Adrenal gland (tissue), 9 donors: ENCODE measurements at regions not wholly inside any gene's neighbourhood (a gene's known extent, or its start where the extent isn't known, plus 50 kb on each side); places are given as distances from the start of the nearest gene placed in this dataset.

ENCODE experiments used
- DNase-seq, 7 donors: peaks; one replicate each; pipeline ENCODE4 v3.0.0-alpha.2; 2019 to 2020
- H3K27ac ChIP-seq, 5 donors: fragments of 200-600 bp; sonication (generic) in 4 of 5; 1 replicate in 3 of 5; 2 replicates in 2 of 5; pipeline versions ENCODE4 v1.5.1 to v1.8.0; 2016 to 2020; ENCODE audit warnings: mild to moderate bottlenecking in 1 of 5
- H3K27me3 ChIP-seq: fragments of 200-600 bp; 2 replicates; pipeline ENCODE4 v1.8.0; 2021
- H3K36me3 ChIP-seq, 2 donors: fragments of 200-600 bp; replicated peaks in 1 of 2; 1 replicate in 1 of 2; 2 replicates in 1 of 2; pipeline versions ENCODE4 v1.5.1 to v1.8.0; 2018 to 2022
- H3K4me1 ChIP-seq, 2 donors: fragments of 200-600 bp; replicated peaks in 1 of 2; 1 replicate in 1 of 2; 2 replicates in 1 of 2; pipeline versions ENCODE4 v1.5.1 to v1.8.0; 2018 to 2021
- H3K4me3 ChIP-seq, 4 donors: fragments of 200-600 bp; sonication (generic) in 3 of 4; one replicate each; pipeline ENCODE4 v1.5.1; 2016 to 2018
- H3K9me3 ChIP-seq, 3 donors: fragments of 200-600 bp; sonication (generic) in 1 of 3; replicated peaks in 1 of 3; 1 replicate in 2 of 3; 2 replicates in 1 of 3; pipeline versions ENCODE4 v1.5.1 to v1.8.0; 2016 to 2021
- POLR2A ChIP-seq, 2 donors: fragments of 450-650 bp; IDR thresholded peaks; one replicate each; pipeline ENCODE4 v1.6.1; 2017; ENCODE audit warnings: antibody characterized with exemption in 2 of 2, mild to moderate bottlenecking in 2 of 2, moderate library complexity in 1 of 2
- WGBS, 4 donors: extraction: QIAGEN DNeasy Blood & Tissue Kit in 2 of 4; methylation state at CpG; one replicate each; pipeline versions ENCODE4 v1.1.5 to v1.1.7; 2013 to 2017; 5-methylcytosine and 5-hydroxymethylcytosine counted together
- intact Hi-C, 2 donors: fragments of 100-400 bp; cut with DNase I; formaldehyde crosslinking; loops; one replicate each; pipeline versions ENCODE4 v1.14.1 to v1.15.0; 2022 to 2023
- TF ChIP-seq, protein P1 (sequence below), 6 experiments: fragments of 450-650 bp in 4 of 6; fragments of 200-600 bp in 2 of 6; sonication (generic) in 1 of 6; IDR thresholded peaks; 1 replicate in 5 of 6; 2 replicates in 1 of 6; pipeline versions ENCODE4 v1.5.1 to v1.8.0; 2016 to 2021; ENCODE audit warnings: antibody characterized with exemption in 6 of 6, mild to moderate bottlenecking in 2 of 6, moderate library complexity in 1 of 6
- donor health status: healthy with polysubstance abuse.
- donor health status: Bipolar disorder and iron deficiency.
- donor health status: DM: yes; HTN: yes; CAD: no.
- donor health status: DM: no; HTN: no; CAD: no.
- donor health status: DM: no; HTN: no; CAD: no.

GRCh38 chr13:78102741-78103140 is 184.1 kb upstream of the EDNRB start:
- no peak for DNase-seq
- Histone ChIP-seq H3K27ac (peak overlapping the region in 2 of 5 donors; percentile 26 to 56), H3K4me1 (peaks cover 0 to 8% of the 10 kb centered on the region in 2 donors), H3K9me3 (no peaks in the 10 kb centered on the region), H3K27me3 (no peaks in the 10 kb centered on the region), H3K4me3 (no peak overlapping the region), H3K36me3 (no peaks in the 10 kb centered on the region)
- 73 to 88% (median 76%) methylated on average over 2 of the region's 2 CpGs for WGBS, 4 donors
- TF ChIP-seq POLR2A (IDR thresholded peaks at IDR 0.05), result no peak
- TF ChIP-seq, protein P1, sequence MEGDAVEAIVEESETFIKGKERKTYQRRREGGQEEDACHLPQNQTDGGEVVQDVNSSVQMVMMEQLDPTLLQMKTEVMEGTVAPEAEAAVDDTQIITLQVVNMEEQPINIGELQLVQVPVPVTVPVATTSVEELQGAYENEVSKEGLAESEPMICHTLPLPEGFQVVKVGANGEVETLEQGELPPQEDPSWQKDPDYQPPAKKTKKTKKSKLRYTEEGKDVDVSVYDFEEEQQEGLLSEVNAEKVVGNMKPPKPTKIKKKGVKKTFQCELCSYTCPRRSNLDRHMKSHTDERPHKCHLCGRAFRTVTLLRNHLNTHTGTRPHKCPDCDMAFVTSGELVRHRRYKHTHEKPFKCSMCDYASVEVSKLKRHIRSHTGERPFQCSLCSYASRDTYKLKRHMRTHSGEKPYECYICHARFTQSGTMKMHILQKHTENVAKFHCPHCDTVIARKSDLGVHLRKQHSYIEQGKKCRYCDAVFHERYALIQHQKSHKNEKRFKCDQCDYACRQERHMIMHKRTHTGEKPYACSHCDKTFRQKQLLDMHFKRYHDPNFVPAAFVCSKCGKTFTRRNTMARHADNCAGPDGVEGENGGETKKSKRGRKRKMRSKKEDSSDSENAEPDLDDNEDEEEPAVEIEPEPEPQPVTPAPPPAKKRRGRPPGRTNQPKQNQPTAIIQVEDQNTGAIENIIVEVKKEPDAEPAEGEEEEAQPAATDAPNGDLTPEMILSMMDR (IDR thresholded peaks at IDR 0.05), result no peak
- intact Hi-C loops, result no loop called here

GRCh38 chr13:78102121-78102677 is 183.6 kb upstream of the EDNRB start:
- Histone ChIP-seq H3K27ac (peak overlapping the region in 1 of 5 donors; percentile 56), H3K4me1 (peaks cover 0 to 8% of the 10 kb centered on the region in 2 donors), H3K4me3 (no peak overlapping the region), H3K9me3 (no peaks in the 10 kb centered on the region), H3K27me3 (no peaks in the 10 kb centered on the region), H3K36me3 (no peaks in the 10 kb centered on the region)
- peak in 6 of 7 donors; percentile 38 to 74 (median 52) for DNase-seq
- WGBS, 4 donors, result 62 to 78% (median 63%) methylated on average over 4 of the region's 4 CpGs
- TF ChIP-seq POLR2A (IDR thresholded peaks at IDR 0.05), result no peak
- TF ChIP-seq, protein P1 (IDR thresholded peaks at IDR 0.05), result no peak
- intact Hi-C loops, result no loop called here

GRCh38 chr13:78100486-78100885 is 181.9 kb upstream of the EDNRB start:
- Histone ChIP-seq H3K27ac (no peak overlapping the region), H3K27me3 (no peaks in the 10 kb centered on the region), H3K4me1 (peaks cover 0 to 8% of the 10 kb centered on the region in 2 donors), H3K9me3 (no peaks in the 10 kb centered on the region), H3K36me3 (no peaks in the 10 kb centered on the region), H3K4me3 (no peak overlapping the region)
- no peak for DNase-seq
- intact Hi-C loops, result no loop called here
- WGBS, 4 donors, result 80 to 84% (median 82%) methylated on average over 4 of the region's 4 CpGs
- TF ChIP-seq, protein P1 (IDR thresholded peaks at IDR 0.05), result no peak
- TF ChIP-seq POLR2A (IDR thresholded peaks at IDR 0.05), result no peak

- intact Hi-C loops, result no loop called here
- no peaks in the 10 kb centered on the region for H3K36me3 ChIP-seq
- H3K4me3 ChIP-seq, result no peak overlapping the region
- H3K27ac ChIP-seq, result no peak overlapping the region
- DNase-seq, result no peak
- 38 to 57% (median 47%) methylated on average over 3 of the region's 3 CpGs for WGBS, 4 donors
- H3K9me3 ChIP-seq, result no peaks in the 10 kb centered on the region
- no peaks in the 10 kb centered on the region for H3K27me3 ChIP-seq
- TF ChIP-seq, protein P1 (IDR thresholded peaks at IDR 0.05), result no peak
- no peak for TF ChIP-seq POLR2A (IDR thresholded peaks at IDR 0.05)
- peaks cover 0 to 8% of the 10 kb centered on the region in 2 donors for H3K4me1 ChIP-seq
Observed at GRCh38 chr13:78098249-78098648, 179.6 kb upstream of the EDNRB start.
